GM23338 (cell line): ENCODE measurements at regions not wholly inside any gene's neighbourhood (a gene's known extent, or its start where the extent isn't known, plus 50 kb on each side); places are given as distances from the start of the nearest gene placed in this dataset. TPM values are rescaled to one million over a fixed set of nuclear protein-coding genes. Genes with fewer than 3 reads are reported as not detected.

Experiments
- CREB1 ChIP-seq: fragments of 250-450 bp; sonication (Bioruptor Pico); IDR thresholded peaks from 2 replicates; pipeline ENCODE4 v1.5.0; 2020; ENCODE audit warnings: low read depth, mild to moderate bottlenecking, moderate library complexity
- EZH2 ChIP-seq: fragments of 200-600 bp; sonication (generic); IDR thresholded peaks from one replicate; pipeline ENCODE4 v1.8.0; 2017; ENCODE audit warnings: antibody characterized with exemption, mild to moderate bottlenecking, low read depth; ENCODE audit not compliant: unreplicated experiment
- JUNB ChIP-seq: IDR thresholded peaks from one replicate; pipeline ENCODE4 v1.6.1; 2016; ENCODE audit warnings: antibody characterized with exemption; ENCODE audit not compliant: unreplicated experiment
- NANOG ChIP-seq: IDR thresholded peaks from 2 replicates; pipeline ENCODE4 v1.6.1; 2016; ENCODE audit warnings: antibody characterized with exemption, borderline replicate concordance
- small RNA-seq: library from RNA; depleted of rRNA; stranded (forward); fragments of <200 nt; gene quantifications from one replicate; pipeline ENCODE3, GENCODE V24; 2014; ENCODE audit warnings: low replicate concordance
- TF ChIP-seq, protein P1 (sequence below): IDR thresholded peaks from one replicate; pipeline ENCODE4 v1.6.1; 2018; ENCODE audit warnings: antibody characterized with exemption; ENCODE audit not compliant: unreplicated experiment
- TF ChIP-seq, protein P2 (sequence below): IDR thresholded peaks from 2 replicates; pipeline ENCODE4 v1.6.1; 2016; ENCODE audit warnings: antibody characterized with exemption

DNA sequence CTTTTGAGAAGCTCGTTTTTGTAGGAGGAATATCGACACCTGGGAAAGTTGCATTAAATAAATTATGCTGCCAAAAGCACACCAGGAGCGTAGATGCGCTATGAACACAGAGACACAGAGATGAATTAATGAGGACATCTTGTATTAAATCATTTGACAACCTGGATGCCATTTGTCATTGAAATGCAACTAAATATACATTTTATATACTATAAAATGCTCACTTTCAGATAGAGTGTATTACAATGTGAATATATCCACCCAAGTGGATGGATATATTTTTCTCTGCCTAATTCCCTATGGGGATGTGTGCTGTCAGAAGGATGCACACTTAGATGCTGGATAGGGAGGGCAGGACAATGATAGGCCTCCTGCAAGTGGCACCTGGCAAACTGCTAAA, 426.2 kb downstream of the RIT2 start (continued):
- no peak for TF ChIP-seq CREB1 (CRISPR knock-in tag)
- no peak for TF ChIP-seq NANOG
- TF ChIP-seq JUNB = no peak
- no peak for TF ChIP-seq EZH2
- TF ChIP-seq, protein P1, sequence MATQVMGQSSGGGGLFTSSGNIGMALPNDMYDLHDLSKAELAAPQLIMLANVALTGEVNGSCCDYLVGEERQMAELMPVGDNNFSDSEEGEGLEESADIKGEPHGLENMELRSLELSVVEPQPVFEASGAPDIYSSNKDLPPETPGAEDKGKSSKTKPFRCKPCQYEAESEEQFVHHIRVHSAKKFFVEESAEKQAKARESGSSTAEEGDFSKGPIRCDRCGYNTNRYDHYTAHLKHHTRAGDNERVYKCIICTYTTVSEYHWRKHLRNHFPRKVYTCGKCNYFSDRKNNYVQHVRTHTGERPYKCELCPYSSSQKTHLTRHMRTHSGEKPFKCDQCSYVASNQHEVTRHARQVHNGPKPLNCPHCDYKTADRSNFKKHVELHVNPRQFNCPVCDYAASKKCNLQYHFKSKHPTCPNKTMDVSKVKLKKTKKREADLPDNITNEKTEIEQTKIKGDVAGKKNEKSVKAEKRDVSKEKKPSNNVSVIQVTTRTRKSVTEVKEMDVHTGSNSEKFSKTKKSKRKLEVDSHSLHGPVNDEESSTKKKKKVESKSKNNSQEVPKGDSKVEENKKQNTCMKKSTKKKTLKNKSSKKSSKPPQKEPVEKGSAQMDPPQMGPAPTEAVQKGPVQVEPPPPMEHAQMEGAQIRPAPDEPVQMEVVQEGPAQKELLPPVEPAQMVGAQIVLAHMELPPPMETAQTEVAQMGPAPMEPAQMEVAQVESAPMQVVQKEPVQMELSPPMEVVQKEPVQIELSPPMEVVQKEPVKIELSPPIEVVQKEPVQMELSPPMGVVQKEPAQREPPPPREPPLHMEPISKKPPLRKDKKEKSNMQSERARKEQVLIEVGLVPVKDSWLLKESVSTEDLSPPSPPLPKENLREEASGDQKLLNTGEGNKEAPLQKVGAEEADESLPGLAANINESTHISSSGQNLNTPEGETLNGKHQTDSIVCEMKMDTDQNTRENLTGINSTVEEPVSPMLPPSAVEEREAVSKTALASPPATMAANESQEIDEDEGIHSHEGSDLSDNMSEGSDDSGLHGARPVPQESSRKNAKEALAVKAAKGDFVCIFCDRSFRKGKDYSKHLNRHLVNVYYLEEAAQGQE = no peak
- TF ChIP-seq, protein P2, sequence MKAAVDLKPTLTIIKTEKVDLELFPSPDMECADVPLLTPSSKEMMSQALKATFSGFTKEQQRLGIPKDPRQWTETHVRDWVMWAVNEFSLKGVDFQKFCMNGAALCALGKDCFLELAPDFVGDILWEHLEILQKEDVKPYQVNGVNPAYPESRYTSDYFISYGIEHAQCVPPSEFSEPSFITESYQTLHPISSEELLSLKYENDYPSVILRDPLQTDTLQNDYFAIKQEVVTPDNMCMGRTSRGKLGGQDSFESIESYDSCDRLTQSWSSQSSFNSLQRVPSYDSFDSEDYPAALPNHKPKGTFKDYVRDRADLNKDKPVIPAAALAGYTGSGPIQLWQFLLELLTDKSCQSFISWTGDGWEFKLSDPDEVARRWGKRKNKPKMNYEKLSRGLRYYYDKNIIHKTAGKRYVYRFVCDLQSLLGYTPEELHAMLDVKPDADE = no peak

Small RNA genes in the stretch of these regions (small RNA-seq; reads per million reads assigned to genes)
- gene RNA5SP454 = not detected
